ENCODE measurements at regions not wholly inside any gene's neighbourhood (a gene's known extent, or its start where the extent isn't known, plus 50 kb on each side); places are given as distances from the start of the nearest gene placed in this dataset.

DNA sequence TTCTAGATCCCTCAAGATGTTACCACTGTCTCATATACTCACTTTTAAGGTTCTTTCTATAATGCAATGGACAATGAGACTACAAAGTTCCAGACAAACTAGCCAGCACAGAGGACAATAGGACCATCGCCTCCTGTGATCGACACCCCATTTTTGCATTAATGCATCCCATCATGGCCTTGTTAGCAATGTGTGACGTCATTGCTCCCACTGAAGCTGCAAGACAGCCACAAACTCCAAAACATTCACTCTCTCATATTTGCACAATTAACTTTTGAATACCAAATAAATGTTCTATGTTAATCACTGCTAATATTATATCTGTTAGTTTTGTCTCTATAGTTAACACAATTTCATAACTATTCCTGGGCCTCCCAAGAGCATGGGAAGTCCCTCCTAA, 88.8 kb upstream of the TMEM72 start:
- DNase-seq (ENCODE audit: low spot score), result no peak

DNA sequence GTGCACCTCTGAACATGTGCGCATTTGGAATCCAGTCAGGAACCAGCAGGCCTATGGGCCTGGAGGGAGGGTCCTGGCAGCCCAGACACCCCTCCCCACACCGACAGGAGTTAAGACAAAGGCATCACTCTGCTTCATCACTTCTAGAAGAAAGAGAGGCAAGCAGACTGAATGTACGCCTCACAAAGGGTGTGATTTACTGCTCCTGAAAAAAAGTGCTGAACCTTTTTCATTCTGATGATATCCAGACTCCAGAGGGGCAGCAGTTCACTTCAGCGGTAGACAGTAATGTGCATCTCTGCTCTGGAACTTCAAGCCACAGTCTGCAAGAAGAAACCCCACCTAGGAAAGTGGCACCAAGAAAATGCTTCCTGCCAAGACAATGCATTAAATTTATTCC, 88.2 kb upstream of the TMEM72 start:
- no peak for DNase-seq (ENCODE audit: low spot score)

DNA sequence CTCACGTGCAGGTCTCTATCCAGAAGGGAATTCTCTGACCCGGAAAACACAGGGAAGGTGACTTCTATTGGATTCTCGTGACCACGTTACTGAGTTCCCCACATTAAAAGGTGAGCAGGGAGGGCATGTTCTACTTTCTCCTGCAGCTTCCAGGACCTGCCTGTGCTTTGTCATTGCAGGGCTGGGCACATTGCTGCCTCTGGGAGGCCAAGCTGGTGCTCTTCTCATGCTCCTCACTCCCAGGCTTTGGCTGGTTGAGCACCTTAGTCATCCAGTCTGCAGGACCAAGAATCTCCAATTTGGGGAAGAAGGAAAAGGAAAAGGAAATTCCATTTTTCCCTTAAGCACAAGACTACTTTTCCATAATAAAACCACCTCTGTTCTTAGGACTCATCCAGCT, 86.5 kb upstream of the TMEM72 start:
- DNase-seq (ENCODE audit: low spot score), result no peak

DNA sequence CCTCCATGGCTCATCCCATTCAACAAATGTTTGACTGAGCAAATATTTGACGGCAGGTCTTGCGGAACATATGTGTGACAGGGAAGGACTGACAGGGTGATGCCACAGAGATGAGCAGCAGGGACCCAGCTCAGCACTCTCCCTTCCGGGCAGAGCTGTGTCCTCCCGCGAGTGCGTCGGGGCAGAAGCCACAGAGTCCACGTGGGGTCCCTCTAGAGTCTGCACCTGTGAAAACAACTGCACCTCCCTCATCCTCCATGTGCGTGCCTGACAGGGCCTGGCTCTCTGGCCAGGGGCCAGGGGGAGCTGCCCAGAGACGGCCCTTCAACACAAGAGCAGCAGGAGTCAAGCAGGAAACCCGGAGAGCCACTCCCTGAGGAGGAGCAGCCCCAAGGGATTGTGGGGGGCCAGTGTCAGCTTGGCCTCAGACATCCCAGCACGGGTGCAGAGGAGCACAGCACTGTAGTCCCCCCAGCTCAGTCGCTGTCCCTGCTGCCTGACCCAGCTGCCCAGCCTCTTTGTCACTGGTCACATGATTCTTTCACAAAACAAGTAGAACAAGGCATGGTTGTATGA, 83.6 kb upstream of the TMEM72 start:
- DNase-seq (ENCODE audit: low spot score), result no peak

DNA sequence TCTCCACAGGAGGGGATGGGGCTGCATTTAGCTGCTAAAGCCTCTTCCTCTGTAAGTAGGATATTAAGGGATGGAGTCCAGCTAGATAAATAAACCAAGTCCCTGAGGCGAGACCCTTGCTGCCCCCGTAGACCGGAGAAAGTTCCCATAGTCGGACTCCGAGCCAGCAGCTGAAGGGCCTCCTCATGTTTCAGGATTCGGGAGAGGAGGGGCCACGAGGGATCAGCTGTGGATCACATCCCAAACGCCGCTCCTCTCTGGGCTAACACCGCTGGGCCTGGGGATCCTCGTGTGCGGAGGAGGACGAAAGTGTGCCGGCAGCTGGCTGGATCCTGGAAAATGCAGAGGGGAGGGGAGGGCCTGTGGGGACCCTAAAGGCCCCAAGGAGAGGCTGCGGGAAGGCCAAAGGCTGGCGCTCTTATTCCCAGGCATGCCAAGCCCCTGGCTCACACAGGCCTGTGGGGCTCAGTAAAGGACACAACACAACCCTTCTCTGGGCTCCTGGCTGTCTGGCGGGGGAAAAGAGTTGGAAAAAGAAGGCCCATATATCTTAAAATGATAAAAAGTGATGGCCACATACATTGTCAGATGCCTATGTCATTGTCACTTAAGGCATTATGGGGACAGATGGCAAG, 82.5 kb upstream of the TMEM72 start:
- DNase-seq (ENCODE audit: low spot score), result no peak

DNA sequence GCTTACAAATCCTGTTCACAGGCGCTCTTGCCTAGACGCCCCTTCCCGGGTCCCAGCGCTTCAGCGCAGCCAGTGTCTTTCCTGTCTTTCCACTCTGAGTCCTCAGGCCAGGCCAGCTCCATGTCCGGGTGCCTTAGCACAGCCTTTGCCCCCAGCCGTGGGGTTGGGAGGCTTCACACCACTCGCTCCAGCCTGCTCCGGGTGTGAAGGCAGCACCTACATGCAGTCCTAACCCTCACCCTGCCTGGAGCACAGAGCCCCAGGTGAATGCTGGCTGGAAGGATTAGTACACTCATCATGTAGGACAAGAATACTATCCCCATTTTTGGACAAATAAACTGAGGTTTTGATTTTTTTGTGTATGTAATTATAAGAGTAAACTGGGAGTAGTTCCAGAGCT, 81.7 kb upstream of the TMEM72 start:
- no peak for DNase-seq (ENCODE audit: low spot score)

DNA sequence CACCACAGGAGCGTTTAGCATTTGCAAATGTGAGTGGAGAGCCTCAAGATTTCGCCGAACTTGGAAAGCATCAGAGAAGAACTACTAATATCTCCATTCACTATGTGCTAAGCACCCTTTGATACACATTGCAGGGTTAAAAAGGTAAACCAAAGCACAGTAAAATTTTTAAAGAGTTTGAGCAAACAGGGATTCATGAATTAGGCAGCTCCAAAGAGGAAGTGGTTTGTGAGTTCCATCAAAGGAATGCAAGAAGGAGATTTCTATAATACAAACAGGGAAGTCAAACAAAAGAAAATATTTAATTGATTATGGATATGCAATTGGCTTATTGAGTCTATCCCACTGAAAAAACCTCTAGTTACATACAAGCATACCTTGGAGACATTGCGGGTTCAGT, 81.1 kb upstream of the TMEM72 start:
- peak; percentile 65 for DNase-seq (ENCODE audit: low spot score)

DNA sequence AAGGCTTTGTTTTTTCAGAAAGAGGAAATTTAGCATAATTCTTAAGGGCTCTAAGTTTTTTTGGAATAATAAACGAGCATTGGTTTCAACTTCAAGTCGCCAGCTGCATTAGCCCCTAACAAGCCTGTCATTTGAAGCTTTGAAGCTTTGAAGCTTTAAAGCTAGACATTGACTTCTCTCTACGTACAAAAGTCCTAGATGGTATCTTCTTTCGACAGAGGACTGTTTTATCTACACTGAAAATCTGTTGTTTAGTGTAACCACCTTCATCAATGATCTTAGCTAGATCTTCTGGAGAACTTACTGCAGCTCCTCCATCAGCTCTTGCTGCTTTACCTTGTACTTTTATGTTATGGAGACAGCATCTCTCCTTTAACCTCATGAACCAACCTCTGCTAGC, 79.6 kb upstream of the TMEM72 start:
- DNase-seq (ENCODE audit: low spot score), result no peak

DNA sequence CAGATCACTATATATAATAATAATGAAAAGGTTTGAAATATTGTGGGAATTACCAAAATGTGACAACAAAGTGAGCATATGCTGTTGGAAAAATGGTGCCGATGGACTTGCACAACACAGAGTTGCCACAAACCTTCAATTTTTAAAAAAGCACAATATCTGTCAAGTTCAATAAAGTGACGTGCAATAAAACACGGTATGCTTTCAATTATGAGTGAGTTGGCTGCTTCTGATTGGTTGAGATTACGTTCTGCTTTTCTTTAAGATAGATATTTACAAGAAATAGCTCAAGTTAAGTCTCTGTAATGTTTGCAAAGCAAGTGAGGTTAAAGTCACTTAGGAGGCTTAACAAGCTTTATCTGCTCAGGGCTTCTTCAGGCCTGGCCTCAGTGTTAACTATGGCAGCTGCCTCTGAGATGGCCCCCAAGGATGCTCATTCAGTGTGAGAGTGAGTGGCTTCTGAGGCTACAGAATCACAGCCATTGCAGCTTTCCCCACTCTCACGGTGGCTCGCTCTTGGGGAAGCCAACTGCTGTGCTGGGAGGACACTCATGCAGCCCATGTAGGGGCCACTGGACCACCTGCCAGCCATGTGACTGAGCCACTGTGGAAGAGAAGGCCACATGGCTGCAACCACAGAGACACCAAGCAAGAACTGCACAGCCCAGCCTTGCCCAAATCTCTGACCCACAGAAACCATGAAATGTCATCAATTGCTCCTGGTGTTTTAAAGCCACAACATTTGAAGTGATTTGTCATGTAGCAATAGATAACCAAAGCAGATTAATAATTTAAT, 78.3 kb upstream of the TMEM72 start:
- DNase-seq (ENCODE audit: low spot score), result no peak

DNA sequence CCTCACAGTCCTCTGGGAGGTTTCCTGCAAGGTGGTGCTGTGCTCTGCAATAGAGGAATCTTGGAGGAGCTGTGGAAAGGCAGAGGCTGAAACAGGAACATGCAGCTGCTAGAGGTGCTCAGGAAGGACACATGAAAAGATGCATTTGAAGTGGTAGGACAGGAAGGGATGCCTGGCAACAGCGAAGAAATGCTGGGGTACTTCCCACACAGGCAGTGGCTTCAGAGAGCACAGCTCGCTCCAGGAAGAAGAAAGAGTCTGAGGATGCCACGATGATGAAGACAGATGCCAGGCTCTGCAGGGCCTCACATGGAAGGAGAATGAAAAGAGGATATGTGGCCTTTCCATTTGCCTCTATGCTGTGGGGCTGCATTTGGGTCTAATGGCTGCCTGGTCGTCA, 77.0 kb upstream of the TMEM72 start:
- DNase-seq (ENCODE audit: low spot score), result no peak

DNA sequence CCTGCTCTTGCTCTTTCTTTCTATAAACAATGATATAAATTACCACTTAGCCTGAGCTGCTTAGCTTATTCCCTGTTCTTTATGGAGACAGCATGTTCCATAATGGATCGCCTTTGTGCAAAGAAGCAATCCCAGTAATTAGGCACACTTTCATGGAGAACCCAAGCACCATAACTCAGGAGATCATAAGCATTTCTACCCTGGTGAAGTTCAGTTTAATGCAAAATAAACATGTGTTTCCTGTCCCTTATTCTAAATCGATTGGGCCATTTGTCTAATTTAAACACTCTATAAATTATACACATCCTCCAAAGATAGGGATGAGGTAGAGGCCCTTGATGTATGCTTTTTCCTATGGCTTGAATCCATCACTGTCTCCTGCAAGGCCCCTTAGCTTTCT, 75.8 kb upstream of the TMEM72 start:
- DNase-seq (ENCODE audit: low spot score), result no peak

DNA sequence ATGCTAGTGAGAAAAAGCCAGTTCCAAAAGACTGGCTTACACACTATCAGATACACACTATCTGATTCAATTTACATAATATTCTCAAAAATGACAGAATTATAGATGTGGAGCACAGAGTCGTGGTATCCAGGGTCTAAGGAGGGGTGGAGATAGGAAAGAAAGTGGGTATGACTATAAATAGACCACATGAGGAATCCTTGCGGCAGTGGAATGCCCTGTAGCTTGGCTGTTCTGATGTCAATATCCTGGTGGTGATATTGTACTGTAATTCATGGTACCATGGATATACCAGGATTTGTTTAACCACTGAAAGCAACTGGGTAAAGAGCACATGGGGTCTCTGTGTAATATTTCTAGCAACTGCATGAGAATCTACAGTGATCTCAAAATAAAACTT, 67.7 kb upstream of the TMEM72 start:
- DNase-seq (ENCODE audit: low spot score), result no peak

DNA sequence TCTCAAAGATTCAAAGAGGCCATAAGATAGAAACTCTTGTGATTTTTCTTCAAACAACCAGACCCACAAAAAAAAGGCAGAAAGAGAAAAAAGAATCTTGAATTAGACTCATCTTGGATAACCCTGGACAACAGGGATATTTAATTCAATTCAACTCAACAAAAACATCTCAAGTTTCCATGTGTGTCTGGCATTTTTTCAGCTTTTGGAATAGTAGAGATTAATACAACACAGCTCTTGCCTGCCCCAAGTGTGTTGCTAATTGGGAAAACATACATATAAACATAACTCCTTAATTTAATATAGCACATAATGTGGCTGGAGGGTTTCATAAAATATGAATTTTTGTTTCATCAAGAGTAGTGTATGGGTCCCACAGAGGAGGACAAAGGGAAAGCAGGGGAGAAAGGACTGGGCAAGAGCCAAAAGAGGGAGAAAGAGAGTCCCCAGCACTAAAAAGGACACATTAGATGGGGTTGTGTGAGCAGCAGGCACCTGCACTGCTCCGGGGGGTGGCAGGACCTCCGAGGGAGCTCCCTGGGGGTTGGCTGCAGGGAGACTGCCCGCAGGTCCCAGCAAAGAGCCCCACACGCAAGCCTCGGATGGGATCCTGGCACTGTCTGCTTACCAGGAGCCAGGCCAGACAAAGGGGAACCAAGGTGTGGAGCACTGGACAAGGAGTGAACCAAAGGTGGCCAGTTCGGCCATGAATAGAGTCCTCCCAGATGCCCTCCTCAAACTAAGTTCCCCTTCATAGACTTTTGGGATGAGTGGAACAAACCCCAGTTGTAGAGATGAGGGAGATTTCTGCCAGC, 65.6 kb upstream of the TMEM72 start:
- DNase-seq (ENCODE audit: low spot score), result no peak

DNA sequence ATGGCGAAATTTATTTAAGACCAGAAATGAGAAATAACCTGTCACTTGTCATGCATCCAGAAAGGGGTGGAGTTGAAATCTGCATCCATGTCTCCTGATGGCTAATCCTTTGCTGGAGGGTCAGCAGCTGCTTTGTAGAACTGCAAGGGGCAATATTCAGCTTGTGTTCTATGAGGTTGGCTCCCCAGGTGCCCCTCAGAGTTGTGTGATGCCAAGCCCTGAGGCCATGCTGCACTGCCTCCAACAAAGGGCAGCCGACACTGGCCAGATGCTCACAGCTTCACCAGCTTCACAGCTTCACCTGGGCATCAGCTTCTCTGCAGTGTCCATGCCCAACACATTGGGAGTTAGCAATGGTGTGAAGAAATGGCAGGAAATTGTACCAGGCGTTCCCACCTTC, 64.0 kb upstream of the TMEM72 start:
- DNase-seq (ENCODE audit: low spot score), result no peak

DNA sequence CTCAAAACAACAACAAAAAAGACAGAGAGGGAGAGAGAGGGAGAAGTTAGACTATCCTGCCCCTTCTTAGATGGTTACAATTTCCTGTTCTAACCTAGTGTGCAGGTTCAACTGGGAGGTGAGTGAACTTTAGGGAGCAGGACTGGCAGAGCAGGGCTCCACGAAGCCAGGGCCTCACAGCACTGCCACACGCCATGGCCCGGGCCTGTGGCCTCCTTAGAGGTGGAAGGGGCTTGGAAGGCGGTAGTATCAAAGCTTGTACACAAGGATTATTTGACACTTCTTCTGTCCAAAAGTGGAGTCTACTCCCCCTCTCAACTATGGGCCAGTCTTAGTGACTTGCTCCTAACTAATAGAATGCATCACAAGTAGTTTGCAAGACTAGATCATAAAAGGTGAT, 62.9 kb upstream of the TMEM72 start:
- no peak for DNase-seq (ENCODE audit: low spot score)

DNA sequence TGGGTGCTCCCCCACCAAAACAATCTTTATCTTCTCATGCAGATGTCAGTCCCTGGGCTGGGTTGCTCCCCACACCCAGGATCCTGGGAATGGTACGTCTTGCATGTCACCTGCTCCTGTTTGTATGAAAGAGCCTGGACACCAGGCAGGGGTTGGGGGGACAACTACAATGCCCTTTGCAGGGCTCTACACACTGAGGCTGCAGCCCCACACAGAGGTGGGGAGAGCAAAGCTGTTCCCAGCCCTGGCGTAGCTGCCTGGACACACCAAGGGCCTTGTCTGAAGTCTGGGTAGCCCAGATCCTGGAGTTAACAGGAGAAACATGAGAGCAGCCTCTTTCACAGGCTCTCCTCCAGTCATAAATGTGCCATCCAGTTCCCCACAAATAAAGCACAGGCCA, 61.2 kb upstream of the TMEM72 start:
- DNase-seq (ENCODE audit: low spot score), result no peak

DNA sequence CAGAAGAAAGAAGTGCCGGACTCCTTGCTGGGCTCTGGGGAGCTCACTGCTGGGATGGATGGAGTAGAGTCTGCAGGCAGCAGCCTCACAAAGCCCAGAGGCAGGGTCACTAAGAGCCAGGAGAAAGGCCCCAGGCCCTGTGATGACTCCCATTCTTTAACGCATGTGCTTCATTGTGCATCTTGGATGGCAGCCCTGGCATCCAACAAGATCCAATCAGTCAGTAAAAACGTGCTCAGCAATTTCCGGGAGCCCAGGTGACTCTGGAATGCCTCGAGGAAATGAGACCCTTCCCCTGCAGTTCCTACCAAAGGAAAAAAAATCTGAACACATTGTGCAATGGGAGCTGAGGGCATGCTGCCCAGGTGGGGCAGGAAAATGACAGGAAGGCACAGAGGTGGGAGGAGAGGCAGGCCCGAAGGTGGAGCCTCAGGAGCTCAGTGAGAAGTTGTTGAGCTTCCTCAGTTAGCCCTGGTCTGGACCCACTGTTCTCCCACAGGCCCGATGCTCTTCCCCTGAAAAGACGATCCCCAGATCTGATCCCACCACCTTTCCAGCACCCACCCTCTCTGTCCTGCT, 60.7 kb upstream of the TMEM72 start:
- DNase-seq (ENCODE audit: low spot score), result no peak

DNA sequence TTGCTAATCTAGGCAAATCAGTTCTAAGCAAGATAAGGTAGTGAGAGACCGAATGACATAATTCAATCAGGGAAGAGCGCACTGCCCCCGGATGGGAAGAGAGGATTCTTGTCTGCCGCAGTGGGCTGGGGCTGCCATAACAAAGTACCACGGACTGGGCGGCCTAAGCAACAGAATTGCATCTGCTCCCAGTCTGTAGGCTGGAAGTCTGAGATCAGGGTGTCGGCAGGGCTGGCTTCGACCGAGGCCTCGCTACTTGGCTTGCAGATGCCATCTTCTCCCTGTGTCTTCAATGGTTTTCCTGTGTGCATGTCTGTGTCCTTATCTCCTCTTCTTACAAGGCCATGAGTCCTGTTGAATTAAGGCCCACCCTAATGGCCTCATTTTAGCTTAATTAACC, 59.7 kb upstream of the TMEM72 start:
- no peak for DNase-seq (ENCODE audit: low spot score)

DNA sequence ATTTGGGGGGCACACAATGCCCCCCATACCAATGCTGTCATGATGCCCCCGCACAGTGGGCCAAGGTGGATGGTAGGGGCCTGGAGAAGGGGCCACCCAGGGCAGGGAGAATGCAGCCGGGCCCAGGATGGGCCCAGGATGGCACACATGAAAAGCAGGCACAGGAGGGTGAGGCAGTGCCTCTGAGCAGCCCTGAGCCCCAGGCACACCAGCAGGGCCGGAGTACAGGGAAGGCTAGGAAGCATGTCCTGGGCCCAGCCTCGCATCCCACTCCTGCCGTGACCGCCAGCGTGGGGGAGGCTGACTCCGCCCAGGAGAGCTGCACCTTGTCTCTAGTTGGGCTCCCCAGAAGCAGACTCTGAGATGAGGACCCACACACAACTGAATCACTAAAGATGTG, 59.3 kb upstream of the TMEM72 start:
- DNase-seq (ENCODE audit: low spot score), result no peak

DNA sequence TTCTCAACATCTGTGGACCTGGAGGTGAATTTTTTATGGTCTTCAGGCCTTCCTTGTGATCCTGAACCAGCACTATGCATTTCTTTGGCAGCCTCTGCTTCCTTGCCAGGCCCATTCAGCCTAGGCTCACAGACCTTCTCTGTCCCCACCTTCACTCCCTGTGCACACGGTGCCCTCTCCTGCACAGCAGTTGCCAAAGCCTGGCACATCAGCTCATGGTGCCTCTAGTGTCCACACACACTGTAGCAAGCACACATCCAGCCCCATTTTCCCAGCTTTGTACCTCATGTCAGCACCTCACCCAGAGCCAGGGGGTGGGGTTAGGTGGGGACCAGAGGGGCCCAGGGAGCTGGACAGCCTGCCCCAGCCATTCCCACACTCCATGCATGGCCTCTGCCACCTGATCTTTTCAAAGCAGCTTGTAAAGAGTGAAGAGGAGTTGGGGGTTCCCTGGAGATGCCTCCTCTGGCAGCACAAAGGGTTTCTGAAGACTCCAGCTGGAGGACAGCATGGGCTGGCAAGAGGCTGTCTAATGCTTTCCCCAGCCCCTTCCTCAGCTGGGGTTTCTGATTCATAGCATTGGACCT, 57.9 kb upstream of the TMEM72 start:
- DNase-seq (ENCODE audit: low spot score), result peak; percentile 51

DNA sequence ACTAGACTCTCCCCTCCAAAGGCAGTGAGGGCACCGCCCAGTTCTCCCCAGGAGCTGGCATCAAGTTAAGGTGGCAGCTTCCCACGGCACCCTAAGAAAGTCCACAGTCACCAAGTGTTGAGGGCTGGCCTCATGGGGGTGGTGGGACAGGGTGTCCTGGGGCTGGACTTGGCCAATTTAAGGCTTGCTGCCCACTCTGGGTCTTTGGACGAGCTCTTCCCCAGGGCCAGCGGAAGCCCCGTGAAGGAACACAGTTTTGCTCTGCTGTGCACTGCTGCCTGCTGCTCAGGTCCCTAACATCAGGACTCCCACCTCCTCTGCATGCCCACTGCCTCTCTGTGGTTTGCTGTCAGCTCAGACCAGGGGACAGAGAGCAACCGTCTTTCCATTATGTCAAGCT, 57.3 kb upstream of the TMEM72 start:
- DNase-seq (ENCODE audit: low spot score), result no peak

DNA sequence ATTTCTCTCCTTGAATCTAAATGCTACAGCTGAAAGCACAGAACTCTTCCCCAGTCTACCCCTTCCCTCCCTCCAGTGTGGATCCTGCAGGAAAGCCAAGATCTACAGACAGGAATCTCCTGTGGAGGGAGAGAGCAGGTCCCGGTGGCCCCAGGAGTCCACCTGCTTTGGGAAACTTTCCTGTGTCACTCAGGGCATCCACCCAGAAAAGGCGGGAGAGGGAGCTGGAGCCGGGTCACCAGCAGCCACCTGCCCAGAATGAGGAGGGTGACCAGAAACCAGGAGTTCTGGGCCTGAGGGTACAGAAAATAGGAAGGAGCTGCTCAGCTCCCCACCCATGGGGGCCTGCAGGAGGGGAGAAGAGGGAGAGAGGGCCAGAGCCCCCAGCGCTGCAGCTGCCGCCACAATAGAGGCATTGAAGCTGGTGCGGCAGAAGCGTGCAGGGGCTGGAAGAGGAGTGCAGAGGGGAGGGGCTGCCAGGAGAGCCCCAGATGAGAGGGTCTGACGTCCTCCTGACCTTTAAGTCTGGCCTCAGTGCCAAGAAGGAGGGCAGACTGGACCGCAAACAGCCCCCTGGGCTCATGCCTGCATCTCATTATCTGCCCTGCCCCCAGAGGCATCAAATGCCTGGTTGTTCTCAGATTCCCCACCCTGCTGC, 56.3 kb upstream of the TMEM72 start:
- DNase-seq (ENCODE audit: low spot score), result no peak
